T47D (cell line): ENCODE measurements at regions not wholly inside any gene's neighbourhood (a gene's known extent, or its start where the extent isn't known, plus 50 kb on each side); places are given as distances from the start of the nearest gene placed in this dataset.
"Not testable (repeated sequence)": the region's sequence is repeated elsewhere in the genome, so short reads cannot be mapped to it uniquely, and the experiment has no call there.

Experiments
- DNase-seq, 2 experiments: peaks; one replicate each; pipeline versions ENCODE4 v3.0.0 to v3.0.0-alpha.2; 2011 to 2012; ENCODE audit warnings: low read depth in 1 of 2, low spot score in 1 of 2
- JUND ChIP-seq: IDR thresholded peaks from 2 replicates; pipeline ENCODE4 v1.6.1; 2012; ENCODE audit warnings: low read depth
- in situ Hi-C: cut with HindIII; loops from 2 replicates; pipeline ENCODE4 v1.10.0; 2016; ENCODE audit warnings: low sequenced_read_pairs, low pct_unique_long_range_greater_than_20kb

GRCh38 chr9:75545287-75545686 lies 345.2 kb upstream of the PCSK5 start:
- TF ChIP-seq JUND = no peak
- no peak for DNase-seq
- in situ Hi-C loops = no loop called here

GRCh38 chr9:75548871-75549270 lies 341.6 kb upstream of the PCSK5 start:
- no peak for DNase-seq
- in situ Hi-C loops = no loop called here
- TF ChIP-seq JUND = no peak

GRCh38 chr9:75551861-75552260 lies 338.6 kb upstream of the PCSK5 start:
- in situ Hi-C loops = no loop called here

GRCh38 chr9:75552941-75553340 lies 337.5 kb upstream of the PCSK5 start:
- no peak for DNase-seq
- TF ChIP-seq JUND = no peak
- in situ Hi-C loops = no loop called here

More at GRCh38 chr9:75551861-75552260, 338.6 kb upstream of the PCSK5 start:
- no peak for DNase-seq
- TF ChIP-seq JUND = no peak

GRCh38 chr9:75566813-75567212 lies 323.7 kb upstream of the PCSK5 start:
- DNase-seq = peak in 1 of 2 experiments; percentile 15
- in situ Hi-C loops = not testable (repeated sequence)

- in situ Hi-C loops = no loop called here
- no peak for TF ChIP-seq JUND
- DNase-seq = no peak
These were observed 319.9 kb upstream of the PCSK5 start for GRCh38 chr9:75570538-75570937.

GRCh38 chr9:75574569-75574968 lies 315.9 kb upstream of the PCSK5 start:
- in situ Hi-C loops = no loop called here
- no peak for DNase-seq
- TF ChIP-seq JUND = no peak

- no peak for TF ChIP-seq JUND
- in situ Hi-C loops = no loop called here
- DNase-seq = no peak
These were observed 307.6 kb upstream of the PCSK5 start for GRCh38 chr9:75582870-75583269.

GRCh38 chr9:75588808-75589207 lies 301.7 kb upstream of the PCSK5 start:
- TF ChIP-seq JUND = no peak
- no peak for DNase-seq
- in situ Hi-C loops = no loop called here

GRCh38 chr9:75589497-75589896 lies 301.0 kb upstream of the PCSK5 start:
- in situ Hi-C loops = no loop called here
- DNase-seq = no peak
- no peak for TF ChIP-seq JUND

GRCh38 chr9:75591972-75592371 lies 298.5 kb upstream of the PCSK5 start:
- in situ Hi-C loops = no loop called here
- no peak for TF ChIP-seq JUND
- DNase-seq = peak in 1 of 2 experiments; percentile 10

GRCh38 chr9:75592586-75592985 lies 297.9 kb upstream of the PCSK5 start:
- in situ Hi-C loops = no loop called here
- no peak for DNase-seq
- no peak for TF ChIP-seq JUND

- in situ Hi-C loops = no loop called here
- TF ChIP-seq JUND = no peak
- no peak for DNase-seq
These were observed 296.6 kb upstream of the PCSK5 start for GRCh38 chr9:75593920-75594319.

GRCh38 chr9:75599126-75599525 lies 291.3 kb upstream of the PCSK5 start:
- no peak for DNase-seq
- no peak for TF ChIP-seq JUND
- in situ Hi-C loops = no loop called here

GRCh38 chr9:75601280-75601679 lies 289.2 kb upstream of the PCSK5 start:
- peak in 1 of 2 experiments; percentile 29 for DNase-seq
- TF ChIP-seq JUND = no peak
- in situ Hi-C loops = no loop called here
